ENCODE measurements at regions not wholly inside any gene's neighbourhood (a gene's known extent, or its start where the extent isn't known, plus 50 kb on each side); places are given as distances from the start of the nearest gene placed in this dataset.
A peak's percentile ranks its signal among the peaks of the same experiment; 100 is the strongest.

DNA sequence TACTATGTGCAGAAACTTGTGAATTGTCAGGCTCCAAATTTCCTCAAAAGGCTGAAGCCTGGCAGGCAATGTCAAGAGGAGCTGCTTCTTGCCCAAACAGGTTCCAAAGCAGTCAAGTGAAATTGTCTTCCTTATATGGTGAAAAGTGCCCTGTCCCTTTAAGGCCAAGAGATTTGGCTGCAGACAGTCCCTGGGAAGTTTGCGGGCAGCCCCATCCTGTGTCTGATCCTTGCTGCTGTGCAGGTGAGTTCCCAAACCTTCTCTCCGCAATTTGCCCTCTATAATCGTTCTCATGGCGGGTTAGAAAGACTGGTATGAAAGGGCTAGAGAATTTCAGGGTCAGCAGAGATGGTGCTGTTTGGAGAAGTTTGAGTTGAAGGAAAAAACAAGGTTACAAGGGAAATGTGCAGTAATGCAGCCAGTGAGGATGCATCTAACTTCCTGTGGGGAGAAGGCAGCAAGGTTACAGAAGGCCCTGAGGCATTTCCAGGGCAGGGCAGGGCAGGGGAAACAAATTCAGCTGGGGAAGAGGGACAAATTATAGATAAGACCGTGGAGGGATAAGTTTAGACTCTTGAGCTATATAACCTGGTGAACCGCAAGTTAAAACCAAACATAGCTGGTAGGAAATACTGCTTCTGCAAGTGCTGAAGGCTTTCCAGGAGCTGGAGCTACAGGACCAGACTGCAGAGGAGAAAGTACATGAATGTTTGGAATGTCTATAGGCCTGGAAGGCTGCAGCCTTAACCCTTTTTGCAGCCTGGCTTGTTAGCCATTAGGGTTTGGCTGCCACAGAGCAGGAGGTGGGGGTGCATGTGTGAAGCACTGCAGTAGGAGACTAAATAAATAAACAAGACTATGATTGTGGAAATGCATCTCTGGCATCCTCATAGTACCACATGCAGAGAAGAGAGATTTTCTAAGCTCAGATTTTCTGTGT is 256.2 kb upstream of the IL12A start:
- Histone ChIP-seq H3K4me3 (ENCODE audit: low read depth, low read length) (peak overlapping the region; percentile 37), H3K36me3 (ENCODE audit: control insufficient read depth in 2 of 2, insufficient read depth in 1 of 2, low read length in 2 of 2) (no peaks in the 10 kb centered on the region), H3K27ac (ENCODE audit: extremely low read depth, low read depth, low read length) (peak overlapping the region; percentile 49), H3K9me3 (ENCODE audit: control insufficient read depth, insufficient read depth, low read depth, low read length) (no peaks in the 10 kb centered on the region), H3K4me1 (ENCODE audit: control insufficient read depth, insufficient read depth, low read length) (peaks cover 5% of the 10 kb centered on the region; the same call in 1 of the 2 replicates)
- ChIA-PET POLR2A (interaction anchor here (1.4 to 2.0 kb wide), 2 partner anchors 31 to 33 kb away, joined by 4 to 17 read pairs; no protein-coding TSS in a partner anchor), CTCF (interaction anchor here (0.7 to 1.1 kb wide), 4 partner anchors 23 to 104 kb away, joined by 3 read pairs; no protein-coding TSS in a partner anchor)
- TF ChIP-seq ZIC2 (tag by site-specific recombination; IDR thresholded peaks at IDR 0.05) (no peak), ZBTB48 (tag by site-specific recombination; IDR thresholded peaks at IDR 0.05) (peak; percentile 79), GLIS1 (tag by site-specific recombination; IDR thresholded peaks at IDR 0.05) (peak; percentile 78), ZBTB17 (tag by site-specific recombination; IDR thresholded peaks at IDR 0.05) (peak; percentile 39), ZXDB (tag by site-specific recombination; IDR thresholded peaks at IDR 0.05) (peak; percentile 49), TRIM28 (IDR thresholded peaks at IDR 0.05; ENCODE audit: borderline replicate concordance, low read length) (peak; percentile 69; the same call in 1 of the 2 replicates), ZNF311 (tag by site-specific recombination; IDR thresholded peaks at IDR 0.05; ENCODE audit: borderline replicate concordance) (no peak)
- TF ChIP-seq, protein P1, sequence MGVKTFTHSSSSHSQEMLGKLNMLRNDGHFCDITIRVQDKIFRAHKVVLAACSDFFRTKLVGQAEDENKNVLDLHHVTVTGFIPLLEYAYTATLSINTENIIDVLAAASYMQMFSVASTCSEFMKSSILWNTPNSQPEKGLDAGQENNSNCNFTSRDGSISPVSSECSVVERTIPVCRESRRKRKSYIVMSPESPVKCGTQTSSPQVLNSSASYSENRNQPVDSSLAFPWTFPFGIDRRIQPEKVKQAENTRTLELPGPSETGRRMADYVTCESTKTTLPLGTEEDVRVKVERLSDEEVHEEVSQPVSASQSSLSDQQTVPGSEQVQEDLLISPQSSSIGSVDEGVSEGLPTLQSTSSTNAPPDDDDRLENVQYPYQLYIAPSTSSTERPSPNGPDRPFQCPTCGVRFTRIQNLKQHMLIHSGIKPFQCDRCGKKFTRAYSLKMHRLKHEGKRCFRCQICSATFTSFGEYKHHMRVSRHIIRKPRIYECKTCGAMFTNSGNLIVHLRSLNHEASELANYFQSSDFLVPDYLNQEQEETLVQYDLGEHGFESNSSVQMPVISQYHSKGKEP (tag by site-specific recombination; IDR thresholded peaks at IDR 0.05): peak; percentile 72

- POLR2A ChIA-PET: interaction anchor here (1.4 to 2.0 kb wide), 2 partner anchors 30 to 32 kb away, joined by 4 to 17 read pairs; no protein-coding TSS in a partner anchor
- no peak overlapping the region for H3K4me3 ChIP-seq (ENCODE audit: low read depth, low read length)
- no peaks in the 10 kb centered on the region for H3K36me3 ChIP-seq (ENCODE audit: control insufficient read depth in 2 of 2, insufficient read depth in 1 of 2, low read length in 2 of 2)
- CTCF ChIA-PET: interaction anchor here (0.7 to 1.1 kb wide), 3 partner anchors 32 to 105 kb away, joined by 3 read pairs; no protein-coding TSS in a partner anchor
- H3K4me1 ChIP-seq (ENCODE audit: control insufficient read depth, insufficient read depth, low read length): peaks cover 5% of the 10 kb centered on the region; the same call in 1 of the 2 replicates
- no peak overlapping the region for H3K27ac ChIP-seq (ENCODE audit: extremely low read depth, low read depth, low read length)
- TF ChIP-seq, protein P2, sequence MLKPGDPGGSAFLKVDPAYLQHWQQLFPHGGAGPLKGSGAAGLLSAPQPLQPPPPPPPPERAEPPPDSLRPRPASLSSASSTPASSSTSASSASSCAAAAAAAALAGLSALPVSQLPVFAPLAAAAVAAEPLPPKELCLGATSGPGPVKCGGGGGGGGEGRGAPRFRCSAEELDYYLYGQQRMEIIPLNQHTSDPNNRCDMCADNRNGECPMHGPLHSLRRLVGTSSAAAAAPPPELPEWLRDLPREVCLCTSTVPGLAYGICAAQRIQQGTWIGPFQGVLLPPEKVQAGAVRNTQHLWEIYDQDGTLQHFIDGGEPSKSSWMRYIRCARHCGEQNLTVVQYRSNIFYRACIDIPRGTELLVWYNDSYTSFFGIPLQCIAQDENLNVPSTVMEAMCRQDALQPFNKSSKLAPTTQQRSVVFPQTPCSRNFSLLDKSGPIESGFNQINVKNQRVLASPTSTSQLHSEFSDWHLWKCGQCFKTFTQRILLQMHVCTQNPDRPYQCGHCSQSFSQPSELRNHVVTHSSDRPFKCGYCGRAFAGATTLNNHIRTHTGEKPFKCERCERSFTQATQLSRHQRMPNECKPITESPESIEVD (tag by site-specific recombination; IDR thresholded peaks at IDR 0.05): no peak
- TF ChIP-seq ZNF202 (tag by site-specific recombination; IDR thresholded peaks at IDR 0.05; ENCODE audit: borderline replicate concordance) (no peak), SETDB1 (IDR thresholded peaks at IDR 0.05; ENCODE audit: insufficient read length, low read length) (no peak), ZNF221 (tag by site-specific recombination; IDR thresholded peaks at IDR 0.05; ENCODE audit: borderline replicate concordance) (no peak), MZF1 (tag by site-specific recombination; IDR thresholded peaks at IDR 0.05; ENCODE audit: borderline replicate concordance) (no peak), ZBTB7A (tag by site-specific recombination; IDR thresholded peaks at IDR 0.05; ENCODE audit: low read depth) (no peak), ZNF707 (tag by site-specific recombination; IDR thresholded peaks at IDR 0.05) (no peak), IKZF3 (tag by site-specific recombination; IDR thresholded peaks at IDR 0.05) (no peak)
- TF ChIP-seq, protein P3, sequence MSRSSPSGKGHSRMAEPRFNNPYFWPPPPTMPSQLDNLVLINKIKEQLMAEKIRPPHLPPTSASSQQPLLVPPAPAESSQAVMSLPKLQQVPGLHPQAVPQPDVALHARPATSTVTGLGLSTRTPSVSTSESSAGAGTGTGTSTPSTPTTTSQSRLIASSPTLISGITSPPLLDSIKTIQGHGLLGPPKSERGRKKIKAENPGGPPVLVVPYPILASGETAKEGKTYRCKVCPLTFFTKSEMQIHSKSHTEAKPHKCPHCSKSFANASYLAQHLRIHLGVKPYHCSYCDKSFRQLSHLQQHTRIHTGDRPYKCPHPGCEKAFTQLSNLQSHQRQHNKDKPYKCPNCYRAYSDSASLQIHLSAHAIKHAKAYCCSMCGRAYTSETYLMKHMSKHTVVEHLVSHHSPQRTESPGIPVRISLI (tag by site-specific recombination; IDR thresholded peaks at IDR 0.05): no peak
- no peaks in the 10 kb centered on the region for H3K9me3 ChIP-seq (ENCODE audit: control insufficient read depth, insufficient read depth, low read depth, low read length)
Measured at GRCh38 chr3:159733194-159733860, 255.3 kb upstream of the IL12A start.

All from HEK293 (cell line).